ENCODE measurements at regions not wholly inside any gene's neighbourhood (a gene's known extent, or its start where the extent isn't known, plus 50 kb on each side); places are given as distances from the start of the nearest gene placed in this dataset.

GRCh38 chr10:6912929-6913328, 332.9 kb upstream of the PRKCQ start:
- DNase-seq (ENCODE audit: low spot score) (no peak), FAIRE-seq (no peak), ATAC-seq (no peak)
- Histone ChIP-seq H3K4me2 (ENCODE audit: low read depth, low read length) (no peak overlapping the region), H3K4me3 (replicated peaks in 1 of 3; ENCODE audit: insufficient read depth in 1 of 3, low read depth in 2 of 3, low read length in 3 of 3) (no peak overlapping the region), H4K20me1 (ENCODE audit: insufficient read depth, low read length) (no peaks in the 10 kb centered on the region), H3K9me3 (ENCODE audit: low read length) (no peaks in the 10 kb centered on the region), H3K79me2 (ENCODE audit: insufficient read depth, low read length) (no peaks in the 10 kb centered on the region), H3K4me1 (ENCODE audit: insufficient read depth, low read length) (no peaks in the 10 kb centered on the region), H3K27me3 (ENCODE audit: control insufficient read depth in 1 of 2, insufficient read depth in 2 of 2, low read length in 2 of 2) (no peaks in the 10 kb centered on the region; a peak in 1 of 5 replicates), H2AFZ (ENCODE audit: low read length) (no peak overlapping the region), H3K36me3 (replicated peaks in 1 of 2; ENCODE audit: control insufficient read depth in 1 of 2, insufficient read depth in 2 of 2, low read length in 2 of 2) (no peaks in the 10 kb centered on the region), H3K27ac (ENCODE audit: extremely low read length, insufficient read depth, low read length) (no peak overlapping the region), H3K9ac (ENCODE audit: insufficient read depth, low read depth, low read length) (no peak overlapping the region)
- ChIA-PET CTCF (ENCODE audit: low intra/inter-chr PET ratio, low total read pairs) (no interaction called here), POLR2A (no interaction called here)
- 2% methylated on average over 2 of the region's 2 CpGs for WGBS (ENCODE audit: low lambda C conversion rate)
- in situ Hi-C loops (cut with HindIII; ENCODE audit: extremely low pct_ligation_motif_present, low pct_unique_long_range_greater_than_20kb): loop anchor here (10.0 kb wide), 1 partner anchor 502 kb away; the partner anchor contains the start of gene SFMBT2
- TF ChIP-seq HNF4G (IDR thresholded peaks at IDR 0.05; ENCODE audit: borderline replicate concordance, low read depth, low read length): no peak
- no peak for TF ChIP-seq HNF4G (CRISPR knock-in tag; IDR thresholded peaks at IDR 0.05; ENCODE audit: borderline replicate concordance, low read depth)
- TF ChIP-seq TFAP4 (IDR thresholded peaks at IDR 0.05; ENCODE audit: borderline replicate concordance, low read depth): no peak
- TF ChIP-seq ZNF382 (CRISPR knock-in tag; IDR thresholded peaks at IDR 0.05; ENCODE audit: borderline replicate concordance): no peak
- TF ChIP-seq HDAC2 (CRISPR knock-in tag; IDR thresholded peaks at IDR 0.05): no peak
- no peak for TF ChIP-seq ZNF460 (CRISPR knock-in tag; IDR thresholded peaks at IDR 0.05; ENCODE audit: borderline replicate concordance)
- TF ChIP-seq ZNF652 (CRISPR knock-in tag; IDR thresholded peaks at IDR 0.05; ENCODE audit: borderline replicate concordance, low read depth): no peak
- TF ChIP-seq ZNF24 (IDR thresholded peaks at IDR 0.05): no peak
- no peak for TF ChIP-seq HDAC1 (CRISPR knock-in tag; IDR thresholded peaks at IDR 0.05)
- intact Hi-C loops (cut with micrococcal nuclease; ENCODE audit: unreplicated experiment): no loop called here
- no TSS peak for BruUV-seq (replicated peaks)

GRCh38 chr10:6912424-6912823, 332.3 kb upstream of the PRKCQ start:
- H3K27me3 ChIP-seq (ENCODE audit: control insufficient read depth in 1 of 2, insufficient read depth in 2 of 2, low read length in 2 of 2): no peaks in the 10 kb centered on the region; a peak in 1 of 5 replicates
- 22% methylated on average over 5 of the region's 5 CpGs for WGBS (ENCODE audit: low lambda C conversion rate)
- ATAC-seq (no peak), DNase-seq (ENCODE audit: low spot score) (no peak), FAIRE-seq (no peak)
- H3K79me2 ChIP-seq (ENCODE audit: insufficient read depth, low read length): no peaks in the 10 kb centered on the region
- no peaks in the 10 kb centered on the region for H4K20me1 ChIP-seq (ENCODE audit: insufficient read depth, low read length)
- H2AFZ ChIP-seq (ENCODE audit: low read length): no peak overlapping the region
- H3K9ac ChIP-seq (ENCODE audit: insufficient read depth, low read depth, low read length): no peak overlapping the region
- CTCF ChIA-PET (ENCODE audit: low intra/inter-chr PET ratio, low total read pairs): no interaction called here
- H3K36me3 ChIP-seq (replicated peaks in 1 of 2; ENCODE audit: control insufficient read depth in 1 of 2, insufficient read depth in 2 of 2, low read length in 2 of 2): no peaks in the 10 kb centered on the region
- H3K4me2 ChIP-seq (ENCODE audit: low read depth, low read length): no peak overlapping the region
- H3K4me3 ChIP-seq (replicated peaks in 1 of 3; ENCODE audit: insufficient read depth in 1 of 3, low read depth in 2 of 3, low read length in 3 of 3): no peak overlapping the region
- H3K4me1 ChIP-seq (ENCODE audit: insufficient read depth, low read length): no peaks in the 10 kb centered on the region
- H3K9me3 ChIP-seq (ENCODE audit: low read length): no peaks in the 10 kb centered on the region
- POLR2A ChIA-PET: no interaction called here
- H3K27ac ChIP-seq (ENCODE audit: extremely low read length, insufficient read depth, low read length): no peak overlapping the region
- no TSS peak for BruUV-seq (replicated peaks)
- intact Hi-C loops (cut with micrococcal nuclease; ENCODE audit: unreplicated experiment) (no loop called here), in situ Hi-C loops (cut with HindIII; ENCODE audit: extremely low pct_ligation_motif_present, low pct_unique_long_range_greater_than_20kb) (loop anchor here (10.0 kb wide), 1 partner anchor 502 kb away; the partner anchor contains the start of gene SFMBT2)
- TF ChIP-seq ZNF589 (CRISPR knock-in tag; conservative IDR thresholded peaks at IDR 0.05) (no peak), ZNF558 (CRISPR knock-in tag; IDR thresholded peaks at IDR 0.05; ENCODE audit: borderline replicate concordance) (no peak), TCF7 (IDR thresholded peaks at IDR 0.05; ENCODE audit: low read depth) (no peak), ZNF121 (CRISPR knock-in tag; IDR thresholded peaks at IDR 0.05) (no peak), EHMT2 (IDR thresholded peaks at IDR 0.05; ENCODE audit: borderline replicate concordance, low read depth, low read length) (no peak), PCBP1 (IDR thresholded peaks at IDR 0.05; ENCODE audit: borderline replicate concordance, low read depth, low read length) (no peak), IRF1 (CRISPR knock-in tag; IDR thresholded peaks at IDR 0.05; ENCODE audit: low read depth) (no peak), ARNTL (CRISPR knock-in tag; IDR thresholded peaks at IDR 0.05) (no peak)
